HG03521 (cell line): ENCODE measurements at regions not wholly inside any gene's neighbourhood (a gene's known extent, or its start where the extent isn't known, plus 50 kb on each side); places are given as distances from the start of the nearest gene placed in this dataset.
A peak's percentile ranks its signal among the peaks of the same experiment; 100 is the strongest.
"Not testable (repeated sequence)": the region's sequence is repeated elsewhere in the genome, so short reads cannot be mapped to it uniquely, and the experiment has no call there.

Experiments
- ATAC-seq: cut with Tn5 transposase; IDR thresholded peaks from one replicate; pipeline ENCODE4 v1.9.1; 2021; ENCODE audit warnings: mild to moderate bottlenecking, moderate library complexity; ENCODE audit not compliant: unreplicated experiment

DNA sequence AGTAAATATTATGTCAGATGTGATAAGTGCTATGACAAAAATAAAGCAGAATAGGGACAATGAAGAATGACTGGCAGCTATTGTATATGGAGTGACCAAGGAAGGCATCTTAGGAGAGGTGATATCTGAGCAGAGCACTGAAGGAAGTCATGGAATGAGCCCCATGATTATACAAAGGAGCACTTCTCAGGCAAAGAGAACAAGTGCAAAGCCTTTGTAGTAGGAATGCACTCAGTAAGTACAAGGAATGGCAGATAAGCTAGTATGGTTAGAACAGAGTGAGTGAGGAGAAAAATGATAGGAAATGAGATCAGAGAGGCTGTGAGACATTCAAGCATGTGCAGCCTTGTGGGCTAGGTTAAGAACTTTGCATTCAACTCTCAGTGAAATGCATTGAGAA lies 214.8 kb downstream of the LURAP1L start:
- ATAC-seq: no peak

DNA sequence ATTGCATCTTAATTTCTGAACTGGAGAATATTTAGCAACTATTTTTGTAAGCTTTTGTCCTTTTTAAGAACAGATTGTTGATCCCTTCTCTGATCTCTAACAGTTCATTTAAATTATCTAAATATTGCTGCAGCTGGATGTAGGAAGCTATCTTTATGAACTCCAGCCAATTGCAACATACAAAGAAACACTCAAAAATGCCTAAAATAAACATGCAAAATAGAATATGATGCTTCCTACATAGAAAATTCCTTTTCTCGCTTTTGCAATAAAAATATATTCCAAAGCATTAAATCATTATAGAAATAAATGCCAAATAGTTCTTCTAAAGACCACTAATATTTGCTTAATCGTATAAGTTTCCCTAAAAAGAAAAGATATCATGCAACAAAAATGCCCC lies 218.6 kb downstream of the LURAP1L start:
- ATAC-seq: no peak

DNA sequence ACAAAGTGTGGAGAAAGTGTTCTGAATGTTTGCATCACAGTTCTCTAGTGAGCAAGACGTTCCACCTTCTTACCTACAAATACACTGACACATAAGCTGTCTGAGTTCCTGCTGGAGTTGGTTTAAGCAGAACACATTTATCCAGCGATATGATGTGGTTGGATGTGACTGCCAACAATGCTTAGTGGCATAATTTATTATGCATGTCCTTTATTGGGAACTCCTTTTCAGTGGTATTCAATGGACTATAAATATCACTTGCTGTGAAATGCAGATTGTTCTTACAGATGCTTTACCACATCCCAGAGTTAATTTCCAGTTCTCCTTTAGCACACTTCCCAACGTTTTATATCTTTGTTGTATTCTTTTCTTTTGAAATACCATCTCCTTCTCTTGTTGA lies 222.2 kb downstream of the LURAP1L start:
- no peak for ATAC-seq

DNA sequence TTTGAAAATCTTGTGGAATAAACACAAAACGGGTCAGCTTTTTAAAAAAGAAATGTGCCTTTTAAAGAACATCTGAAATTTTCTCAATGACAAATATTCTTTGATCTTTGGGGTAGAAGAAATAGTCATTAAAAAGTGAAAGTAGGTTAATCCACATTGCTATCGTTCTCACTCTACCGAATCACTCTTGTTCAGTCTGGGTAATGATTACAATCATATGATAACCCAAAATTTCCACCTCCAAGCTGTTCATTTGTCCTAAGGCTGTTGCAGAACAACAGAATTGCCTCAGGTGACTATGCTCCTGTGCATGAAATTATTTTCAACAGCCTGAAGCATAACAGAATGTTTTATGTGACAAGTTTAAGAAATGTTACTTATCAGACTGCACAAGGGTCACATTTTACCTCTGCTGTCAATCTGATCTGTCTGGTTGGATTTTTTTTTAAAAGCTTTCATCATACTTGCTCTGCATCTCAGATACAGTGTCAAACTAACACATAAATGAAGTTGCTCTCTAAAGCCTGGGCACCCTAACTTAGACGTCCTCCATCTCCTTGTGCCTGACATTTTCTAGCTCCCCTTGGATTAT lies 227.3 kb downstream of the LURAP1L start:
- ATAC-seq: no peak

DNA sequence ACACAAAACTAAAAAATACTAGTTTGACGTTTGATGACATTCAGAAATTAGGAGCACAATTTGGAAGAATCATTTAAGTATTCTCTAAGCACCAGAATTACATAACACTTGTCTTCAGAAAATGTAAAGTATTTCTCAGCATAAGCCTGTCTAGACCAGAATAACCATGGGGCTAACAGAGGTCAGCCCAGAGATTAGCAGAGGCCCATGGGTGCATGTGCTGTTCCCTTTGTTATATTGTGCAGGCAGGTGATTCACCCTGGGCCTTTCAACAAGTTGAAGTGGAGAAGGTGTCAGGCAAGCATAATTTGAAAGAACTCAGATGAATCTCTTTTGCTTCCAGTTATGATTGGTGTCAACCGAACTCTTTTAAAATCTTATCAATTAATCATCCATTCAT lies 227.9 kb downstream of the LURAP1L start:
- ATAC-seq: no peak

DNA sequence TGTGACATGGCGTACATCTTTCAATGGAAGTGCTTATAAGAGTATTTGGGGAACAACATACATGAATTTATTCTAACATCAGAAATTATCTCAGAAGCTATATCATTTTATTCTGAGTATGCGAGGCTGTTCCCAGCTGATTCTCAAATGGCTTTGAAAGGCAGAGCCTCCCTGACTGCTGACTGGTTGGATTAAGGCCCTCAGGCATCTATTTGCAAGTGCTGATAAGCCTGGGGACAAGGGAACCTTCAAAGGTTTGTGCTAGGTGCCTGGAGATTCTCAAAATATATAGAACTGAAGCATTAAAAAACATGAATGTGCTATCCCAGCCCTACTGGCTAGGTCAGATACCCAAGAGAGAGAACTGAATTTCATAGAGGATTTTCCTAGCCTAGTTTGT lies 235.1 kb downstream of the LURAP1L start:
- no peak for ATAC-seq

DNA sequence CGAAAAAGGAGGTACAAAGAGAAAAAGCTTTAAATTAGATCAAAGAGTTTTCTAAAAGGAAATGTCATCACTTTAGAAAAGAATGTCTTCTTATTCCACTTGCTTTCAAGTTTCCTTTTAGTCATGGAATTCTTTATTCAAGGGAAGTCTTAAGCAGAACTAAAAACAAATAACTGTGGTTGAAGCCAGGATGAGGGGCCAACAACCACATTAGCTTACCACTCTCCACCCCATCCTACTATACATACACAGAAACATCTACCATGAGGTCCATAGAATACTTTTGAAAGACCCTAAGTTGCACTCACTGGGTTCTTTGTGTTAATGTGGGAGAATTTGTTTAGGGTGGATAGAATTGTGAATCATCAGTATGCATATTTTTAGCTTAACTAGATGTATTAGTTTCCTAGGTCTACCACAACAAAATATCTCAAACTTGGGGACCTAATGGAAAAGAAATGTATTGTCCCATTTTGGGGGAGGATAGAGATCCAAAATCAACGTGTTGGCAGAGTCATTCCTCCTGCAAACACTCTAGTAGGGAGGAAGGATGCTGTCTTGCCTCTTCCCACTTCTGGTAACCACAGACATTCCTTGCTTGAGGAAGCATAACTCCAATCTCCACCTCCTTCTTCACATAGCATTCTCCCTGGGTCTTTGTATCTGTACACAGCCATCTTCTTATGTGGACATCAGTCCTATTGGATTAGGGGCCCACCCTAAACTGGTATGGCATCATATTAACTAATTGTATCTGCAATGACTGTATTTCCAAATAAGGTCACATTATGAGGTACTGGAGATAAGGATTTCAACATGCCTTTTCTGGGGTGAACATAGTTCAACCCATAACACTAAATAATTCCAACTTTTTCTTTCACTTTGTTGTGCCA lies 239.4 kb downstream of the LURAP1L start:
- ATAC-seq: no peak

DNA sequence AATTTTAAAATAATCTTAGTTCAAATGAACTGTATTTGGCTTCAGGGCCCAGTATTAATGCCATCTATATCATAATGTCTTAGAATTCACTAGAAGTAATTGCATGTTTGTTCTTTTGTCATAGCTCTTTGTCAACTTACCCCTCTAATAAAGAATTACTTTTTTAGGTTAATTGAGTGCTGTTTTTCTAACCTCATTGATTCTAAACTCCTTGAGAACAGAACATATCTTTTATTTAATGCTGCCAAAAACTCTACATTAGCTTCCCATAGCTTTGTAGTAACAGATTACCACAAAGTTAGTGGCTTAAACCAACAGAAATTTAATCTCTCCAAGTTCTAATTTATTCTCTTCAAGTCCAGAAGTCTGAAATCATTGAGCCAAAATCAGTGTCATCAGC lies 242.4 kb downstream of the LURAP1L start:
- ATAC-seq: no peak

DNA sequence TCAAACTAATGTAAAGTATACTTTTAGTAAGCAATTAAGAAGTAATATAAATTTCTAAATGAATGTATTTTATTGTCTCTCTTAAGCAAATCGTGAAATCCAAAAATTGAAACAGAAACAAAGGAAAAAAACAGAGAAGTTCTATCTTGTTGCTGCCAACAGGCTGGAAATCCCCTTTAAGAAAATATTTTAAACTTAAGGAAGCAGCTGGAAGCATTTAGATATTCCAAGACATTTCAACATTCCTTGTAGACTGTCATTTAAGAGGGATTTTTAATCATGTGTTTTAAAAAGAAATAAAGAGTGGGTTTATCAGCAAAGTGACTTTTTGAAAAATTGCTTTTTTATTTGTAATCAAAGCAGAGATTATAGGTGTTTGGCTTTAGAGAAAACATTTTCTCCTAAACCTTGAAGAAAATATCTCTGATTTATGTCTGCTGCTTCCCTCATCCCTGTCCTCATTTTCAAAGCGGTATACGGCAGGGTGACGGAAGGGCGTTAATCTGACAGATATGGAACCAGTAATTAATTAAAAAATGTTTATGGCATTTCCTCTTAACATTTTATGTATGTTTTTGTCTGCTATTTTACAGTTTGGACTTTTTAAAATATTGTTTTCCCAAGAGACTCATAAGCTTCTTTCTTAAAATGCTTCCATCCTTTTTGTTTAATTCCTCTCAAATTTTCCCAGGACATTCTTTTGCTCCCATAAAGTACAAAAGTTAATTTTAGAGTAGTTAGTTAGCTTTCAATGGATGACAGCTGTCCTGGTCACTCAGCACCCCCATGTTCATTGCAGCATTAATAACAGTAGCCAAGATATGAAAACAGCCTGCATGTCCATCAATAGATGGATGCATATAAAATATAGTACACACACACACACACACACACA lies 245.6 kb downstream of the LURAP1L start:
- no peak for ATAC-seq

DNA sequence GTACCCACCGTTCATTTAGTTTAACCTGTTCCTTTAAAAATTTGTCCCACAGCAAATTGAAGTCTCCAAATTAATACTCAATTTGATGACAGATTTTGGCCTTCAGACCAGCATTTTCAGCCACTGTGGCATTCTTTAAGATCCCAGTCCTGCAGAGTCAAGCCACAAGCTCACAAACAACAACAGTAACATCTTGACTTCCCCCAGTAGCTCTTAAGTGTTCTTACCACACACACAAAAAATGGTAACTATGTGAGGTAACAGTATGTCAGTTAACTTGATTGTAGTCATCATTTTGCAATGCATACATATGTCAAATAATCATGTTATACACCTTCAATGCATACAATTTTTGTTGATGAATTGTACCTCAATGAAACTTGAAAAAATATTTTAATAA lies 247.9 kb downstream of the LURAP1L start:
- ATAC-seq: no peak

DNA sequence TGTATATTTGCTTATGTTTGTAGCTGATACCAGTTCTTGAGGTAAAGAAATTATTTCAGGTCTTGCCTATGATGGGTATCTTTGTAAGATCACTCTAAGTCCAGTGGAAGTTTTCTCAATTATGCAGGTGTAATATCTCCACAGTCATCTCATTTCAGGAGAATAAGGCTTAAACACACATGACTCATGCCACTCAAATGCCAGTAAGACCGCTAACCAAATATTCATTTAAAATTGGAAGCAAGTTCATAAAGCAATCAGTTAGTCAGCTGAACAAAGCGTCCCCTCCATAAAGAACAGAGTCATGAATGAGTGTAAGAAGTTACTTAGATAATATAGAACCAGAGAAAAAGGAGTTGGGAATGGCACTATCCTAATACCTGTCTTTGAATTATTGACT lies 248.7 kb downstream of the LURAP1L start:
- no peak for ATAC-seq

DNA sequence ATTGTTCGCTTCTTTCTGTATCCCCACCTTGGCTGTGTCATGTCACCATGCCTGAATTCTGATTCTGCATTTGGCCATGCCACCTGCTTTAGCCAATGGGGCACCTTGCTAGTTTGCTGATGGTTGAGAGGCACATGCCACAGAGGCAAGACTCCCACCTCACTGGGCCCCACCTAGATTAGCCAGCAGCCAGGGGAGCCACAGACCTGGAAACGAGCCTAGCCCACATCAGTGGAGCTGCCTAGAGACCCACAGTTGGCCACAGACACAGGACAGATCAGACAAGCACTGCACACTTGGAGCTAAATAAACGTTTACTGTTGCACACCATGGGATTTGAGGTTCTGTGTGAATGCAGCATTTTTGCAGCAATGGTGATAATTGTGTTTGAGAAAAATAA lies 252.1 kb downstream of the LURAP1L start:
- no peak for ATAC-seq

DNA sequence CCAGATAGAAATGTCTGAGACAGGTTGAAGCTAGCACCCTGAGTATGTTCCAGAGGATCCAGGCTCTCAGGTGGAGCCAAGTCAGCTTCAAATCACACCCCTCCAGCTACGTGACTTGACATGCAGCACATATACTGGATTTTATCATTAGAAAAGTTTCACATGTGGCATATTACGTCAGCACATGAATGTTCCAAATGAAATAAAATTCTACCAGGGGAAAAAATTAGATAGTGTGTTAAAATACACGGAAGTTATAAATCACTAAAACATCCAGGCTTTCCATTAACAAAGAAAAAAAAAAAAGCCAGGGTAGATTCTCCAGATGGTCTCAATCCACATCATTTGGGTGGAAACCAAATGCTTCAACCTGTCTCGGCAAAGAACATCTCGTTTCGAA lies 251.6 kb downstream of the MPDZ start:
- no peak for ATAC-seq

DNA sequence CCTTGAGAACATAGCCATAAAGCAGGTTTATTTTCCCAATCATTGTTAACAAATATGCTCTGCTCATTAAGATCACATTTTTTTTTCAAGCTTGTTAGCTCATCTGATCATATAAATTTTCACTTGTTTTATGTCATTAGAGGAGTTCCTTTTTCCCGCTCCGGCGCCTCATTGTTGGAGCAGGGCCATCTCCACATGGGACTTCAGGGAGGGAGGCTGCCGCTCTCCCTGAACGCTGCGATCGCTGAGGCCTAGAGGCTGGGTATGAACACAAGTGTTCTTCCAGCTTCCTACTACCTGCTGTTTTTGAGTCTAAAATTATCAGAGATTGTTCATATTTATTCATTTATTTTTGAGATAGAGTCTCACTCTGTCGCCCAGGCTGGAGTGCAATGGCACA lies 246.9 kb downstream of the MPDZ start:
- no peak for ATAC-seq

DNA sequence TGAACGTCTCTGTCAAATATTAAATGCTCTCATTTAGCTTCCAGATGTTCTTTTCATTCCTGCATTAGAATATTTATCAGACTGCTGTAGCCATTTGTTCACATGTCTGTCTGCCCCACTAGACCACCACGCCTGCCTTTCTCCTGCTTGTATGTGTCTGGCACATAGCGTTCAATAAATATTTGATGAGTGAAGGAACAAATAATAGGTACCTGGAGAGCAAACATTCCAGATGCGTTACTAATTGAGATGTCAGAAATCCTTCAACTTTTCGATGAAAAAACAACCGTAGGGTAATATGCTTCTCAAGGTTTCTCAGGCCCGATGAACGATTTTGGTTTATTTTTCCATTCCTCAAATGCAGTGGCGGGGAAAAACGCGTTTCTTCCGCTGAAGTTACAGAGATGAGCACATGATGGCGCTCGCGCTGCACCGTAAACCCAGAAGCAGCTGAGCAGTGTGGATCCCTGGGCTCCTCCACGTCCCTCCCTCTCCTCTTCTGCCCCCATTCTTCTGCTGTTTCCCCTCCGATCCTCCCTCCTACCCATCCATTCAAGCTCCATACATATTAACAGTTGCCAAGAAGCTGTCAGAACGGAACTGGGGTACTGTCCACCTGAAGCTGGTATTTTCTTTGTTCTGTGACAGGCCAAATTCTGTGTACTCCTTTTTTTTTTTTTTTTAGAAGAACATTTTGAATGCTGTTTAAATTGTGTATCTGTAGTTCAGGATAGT lies 245.4 kb downstream of the MPDZ start:
- peak; percentile 53 for ATAC-seq

DNA sequence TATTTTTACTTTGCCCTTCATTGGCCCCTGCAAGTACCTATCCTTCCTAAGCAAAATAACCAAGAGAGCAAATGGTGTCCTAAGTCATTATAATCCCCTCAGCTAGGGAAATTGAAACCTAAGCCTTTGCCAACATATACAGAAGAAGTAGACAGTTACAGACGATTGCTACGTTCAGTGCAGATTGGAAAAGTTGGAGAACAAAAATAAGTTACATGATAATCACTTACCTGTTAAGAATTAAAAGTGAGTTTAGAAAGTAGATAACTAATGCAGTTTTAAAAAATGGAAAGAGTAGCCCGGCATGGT lies 244.8 kb downstream of the MPDZ start:
- no peak for ATAC-seq

DNA sequence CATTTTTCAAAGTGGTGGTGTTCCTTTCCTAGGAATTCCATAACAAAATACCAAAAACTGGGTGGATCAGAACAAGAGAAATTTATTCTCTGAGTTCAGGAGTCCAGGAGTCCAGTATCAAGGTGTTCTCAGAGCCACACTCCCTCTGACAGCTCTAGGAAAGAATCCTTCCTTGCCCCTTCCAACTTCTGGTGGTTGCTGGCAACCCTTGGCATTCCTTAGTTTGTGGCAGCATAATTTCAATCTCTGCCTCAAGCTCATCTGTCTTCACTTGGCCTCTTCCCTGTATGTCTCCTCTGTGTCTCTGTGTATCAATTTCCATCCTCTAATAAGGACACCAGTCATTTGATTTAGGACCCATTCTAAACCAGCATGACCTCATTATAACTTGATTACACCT lies 243.7 kb downstream of the MPDZ start:
- ATAC-seq: no peak

DNA sequence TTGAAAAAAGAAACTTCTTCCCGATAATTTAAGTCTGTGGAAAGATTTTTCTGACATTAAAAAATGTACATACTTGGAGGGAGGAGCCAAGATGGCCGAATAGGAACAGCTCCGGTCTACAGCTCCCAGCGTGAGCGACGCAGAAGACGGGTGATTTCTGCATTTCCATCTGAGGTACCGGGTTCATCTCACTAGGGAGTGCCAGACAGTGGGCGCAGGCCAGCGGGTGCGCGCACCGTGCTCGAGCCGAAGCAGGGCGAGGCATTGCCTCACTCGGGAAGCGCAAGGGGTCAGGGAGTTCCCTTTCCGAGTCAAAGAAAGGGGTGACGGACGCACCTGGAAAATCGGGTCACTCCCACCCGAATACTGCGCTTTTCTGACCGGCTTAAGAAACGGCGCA lies 241.7 kb downstream of the MPDZ start:
- not testable (repeated sequence) for ATAC-seq

DNA sequence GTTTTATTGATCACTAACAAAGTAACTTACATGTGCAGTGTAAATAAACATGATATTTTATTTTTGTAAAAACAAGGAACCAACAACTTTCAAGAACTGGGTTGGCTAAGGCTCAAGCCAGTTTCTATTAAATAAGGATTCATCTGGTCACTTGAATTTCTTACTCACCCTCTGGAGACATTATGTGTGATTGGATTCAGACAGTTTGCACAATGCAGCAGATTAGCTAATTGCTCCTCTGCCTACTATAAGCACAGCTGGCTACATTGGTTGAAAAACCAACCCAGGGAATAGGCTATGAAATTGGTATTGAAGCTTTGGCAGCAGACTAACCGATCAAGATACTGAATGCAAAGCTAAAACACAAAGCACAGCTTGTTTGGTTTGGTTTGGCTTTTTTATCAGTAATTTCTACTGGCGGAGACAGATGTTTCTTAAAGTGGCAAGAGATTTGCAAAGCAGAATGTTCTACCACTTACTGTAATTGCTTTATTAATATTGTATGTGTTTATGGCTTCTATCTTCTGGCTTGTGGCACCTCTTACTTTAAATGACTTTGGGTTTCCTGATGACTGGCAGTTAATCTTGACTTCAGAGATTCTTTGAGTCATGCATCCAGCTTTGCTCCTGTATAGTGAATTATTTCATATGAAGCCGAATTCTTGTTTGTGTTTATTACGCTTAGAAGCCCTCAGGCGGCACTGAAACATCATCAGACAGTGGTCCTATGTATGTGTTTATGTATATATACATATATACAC lies 231.5 kb downstream of the MPDZ start:
- ATAC-seq: no peak

DNA sequence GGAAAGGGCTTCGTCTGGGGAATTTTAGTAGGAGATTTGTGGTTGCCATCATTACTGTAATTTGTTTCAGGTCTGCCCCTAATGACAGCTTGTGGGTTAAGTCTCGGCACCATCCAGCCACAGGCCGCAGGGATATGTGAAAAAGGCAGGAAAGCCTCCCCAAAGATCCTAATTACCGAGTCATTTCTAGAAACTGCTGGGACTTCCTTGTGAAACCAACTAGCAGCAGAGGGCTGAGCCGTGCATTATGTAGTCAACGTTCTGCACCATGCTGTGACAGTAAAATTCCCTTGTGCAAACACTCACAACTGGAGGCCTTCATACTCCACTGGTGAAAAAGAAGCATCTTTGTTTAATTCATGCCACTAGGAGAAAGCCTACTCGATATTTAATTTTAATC lies 230.3 kb downstream of the MPDZ start:
- no peak for ATAC-seq
